Thoracic aorta (tissue), 2 donors: ENCODE measurements at regions not wholly inside any gene's neighbourhood (a gene's known extent, or its start where the extent isn't known, plus 50 kb on each side); places are given as distances from the start of the nearest gene placed in this dataset.
"Not testable (repeated sequence)": the region's sequence is repeated elsewhere in the genome, so short reads cannot be mapped to it uniquely, and the experiment has no call there.

Source experiments
- ATAC-seq: fragments of 150-250 bp; one replicate; pipeline ENCODE4 v1.8.0; 2017; ENCODE audit warnings: low read depth; ENCODE audit not compliant: insufficient number of reproducible peaks, low FRiP score
- DNase-seq: peaks from one replicate; pipeline ENCODE4 v3.0.0-alpha.2; 2020; ENCODE audit warnings: low spot score
- H3K27ac ChIP-seq, 2 donors: fragments of 200-600 bp; sonication (generic); 1 replicate in 1 of 2; 2 replicates in 1 of 2; pipeline ENCODE4 v1.5.1; 2016; ENCODE audit warnings: mild to moderate bottlenecking in 2 of 2, moderate library complexity in 2 of 2
- H3K27me3 ChIP-seq: fragments of 200-600 bp; sonication (generic); replicated peaks from 2 replicates; pipeline ENCODE4 v1.6.0; 2016; ENCODE audit warnings: mild to moderate bottlenecking; ENCODE audit not compliant: insufficient read depth
- H3K36me3 ChIP-seq: fragments of 200-600 bp; sonication (generic); one replicate; pipeline ENCODE4 v1.5.1; 2016
- H3K4me1 ChIP-seq, 2 donors: fragments of 200-600 bp; sonication (generic); 1 replicate in 1 of 2; 2 replicates in 1 of 2; pipeline versions ENCODE4 v1.5.1 to v1.6.0; 2016; ENCODE audit warnings: low read depth in 2 of 2, mild to moderate bottlenecking in 1 of 2; ENCODE audit not compliant: control insufficient read depth in 1 of 2
- H3K4me3 ChIP-seq: fragments of 200-600 bp; sonication (generic); 2 replicates; pipeline ENCODE4 v1.5.1; 2016; ENCODE audit warnings: mild to moderate bottlenecking
- H3K9me3 ChIP-seq: fragments of 200-600 bp; sonication (generic); 2 replicates; pipeline ENCODE4 v1.5.1; 2016
- TF ChIP-seq, protein P1 (sequence below): fragments of 200-600 bp; sonication (generic); IDR thresholded peaks from one replicate; pipeline ENCODE4 v1.5.1; 2019; ENCODE audit warnings: antibody characterized with exemption

DNA sequence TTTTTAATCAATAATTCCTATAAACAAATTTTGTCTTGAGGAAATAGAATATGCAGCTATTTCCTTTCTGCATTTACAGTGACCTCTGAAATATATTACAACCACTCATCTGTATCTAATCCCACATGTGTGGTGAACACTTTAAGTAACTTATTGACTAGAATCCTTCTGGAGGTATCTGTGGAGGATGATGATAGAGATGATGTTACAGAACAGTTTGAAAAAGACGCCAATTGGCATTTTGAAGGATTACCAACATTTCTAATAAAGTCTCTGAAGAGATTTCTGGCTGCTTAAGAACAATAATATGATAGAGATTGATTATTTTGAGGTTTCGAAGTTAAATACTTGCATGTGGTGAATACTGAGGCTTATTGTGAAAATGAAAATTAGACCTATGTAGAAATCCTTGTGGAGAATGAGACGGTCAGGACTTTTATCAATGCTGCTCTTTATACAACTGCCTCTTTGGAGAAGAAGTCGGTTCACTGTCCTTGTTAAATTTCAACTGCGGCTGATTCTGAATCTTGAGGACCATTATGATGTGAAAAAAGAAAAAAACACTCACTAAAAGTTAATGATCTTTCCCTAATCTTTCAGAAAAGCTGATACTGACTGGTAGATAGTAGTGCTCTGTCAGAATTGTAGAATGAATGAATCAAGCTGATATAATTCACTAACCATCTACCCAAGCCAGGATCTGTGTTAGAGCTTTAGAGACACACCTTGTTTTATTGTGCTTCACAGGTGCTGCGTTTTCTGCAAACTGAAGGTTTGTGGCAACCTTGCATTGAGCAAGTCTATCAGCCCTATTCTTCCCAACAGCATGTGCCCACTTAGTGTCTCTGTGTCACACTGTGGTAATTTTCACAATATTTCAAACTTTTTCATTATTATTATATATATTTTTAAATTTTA is 204.7 kb downstream of the SPRY1 start:
- no peak for DNase-seq
- H3K4me3 ChIP-seq: no peak overlapping the region
- H3K27me3 ChIP-seq: no peaks in the 10 kb centered on the region
- H3K4me1 ChIP-seq: peaks cover 0 to 4% of the 10 kb centered on the region in 2 donors
- H3K27ac ChIP-seq: no peak overlapping the region
- TF ChIP-seq, protein P1, sequence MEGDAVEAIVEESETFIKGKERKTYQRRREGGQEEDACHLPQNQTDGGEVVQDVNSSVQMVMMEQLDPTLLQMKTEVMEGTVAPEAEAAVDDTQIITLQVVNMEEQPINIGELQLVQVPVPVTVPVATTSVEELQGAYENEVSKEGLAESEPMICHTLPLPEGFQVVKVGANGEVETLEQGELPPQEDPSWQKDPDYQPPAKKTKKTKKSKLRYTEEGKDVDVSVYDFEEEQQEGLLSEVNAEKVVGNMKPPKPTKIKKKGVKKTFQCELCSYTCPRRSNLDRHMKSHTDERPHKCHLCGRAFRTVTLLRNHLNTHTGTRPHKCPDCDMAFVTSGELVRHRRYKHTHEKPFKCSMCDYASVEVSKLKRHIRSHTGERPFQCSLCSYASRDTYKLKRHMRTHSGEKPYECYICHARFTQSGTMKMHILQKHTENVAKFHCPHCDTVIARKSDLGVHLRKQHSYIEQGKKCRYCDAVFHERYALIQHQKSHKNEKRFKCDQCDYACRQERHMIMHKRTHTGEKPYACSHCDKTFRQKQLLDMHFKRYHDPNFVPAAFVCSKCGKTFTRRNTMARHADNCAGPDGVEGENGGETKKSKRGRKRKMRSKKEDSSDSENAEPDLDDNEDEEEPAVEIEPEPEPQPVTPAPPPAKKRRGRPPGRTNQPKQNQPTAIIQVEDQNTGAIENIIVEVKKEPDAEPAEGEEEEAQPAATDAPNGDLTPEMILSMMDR: no peak
- no peak for ATAC-seq
- H3K9me3 ChIP-seq: no peaks in the 10 kb centered on the region
- H3K36me3 ChIP-seq: no peaks in the 10 kb centered on the region

DNA sequence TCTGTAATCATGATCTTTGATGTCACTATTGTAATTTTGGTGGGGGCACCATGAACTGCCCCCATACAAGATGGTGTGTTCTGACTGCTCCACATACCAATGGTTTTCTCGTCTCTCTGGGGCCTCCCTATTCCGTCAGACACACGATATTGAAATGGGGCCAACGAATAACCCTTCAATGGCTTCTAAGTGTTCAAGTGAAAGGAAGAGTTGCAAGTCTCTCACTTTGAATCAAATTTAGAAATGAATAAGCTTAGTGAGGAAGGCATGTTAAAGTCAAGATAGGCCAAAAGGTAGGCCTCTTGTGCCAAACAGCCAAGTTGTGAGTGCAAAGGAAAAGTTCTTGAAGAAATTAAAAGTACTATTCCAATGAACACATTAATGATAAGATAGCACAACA is 205.4 kb downstream of the SPRY1 start:
- ATAC-seq (no peak), DNase-seq (no peak)
- H3K9me3 ChIP-seq: no peaks in the 10 kb centered on the region
- H3K27ac ChIP-seq: no peak overlapping the region
- H3K4me3 ChIP-seq: no peak overlapping the region
- H3K4me1 ChIP-seq: peaks cover 0 to 4% of the 10 kb centered on the region in 2 donors
- no peaks in the 10 kb centered on the region for H3K36me3 ChIP-seq
- H3K27me3 ChIP-seq: no peaks in the 10 kb centered on the region
- TF ChIP-seq, protein P1: no peak

- Histone ChIP-seq H3K4me3 (no peak overlapping the region), H3K9me3 (no peaks in the 10 kb centered on the region), H3K27ac (no peak overlapping the region), H3K36me3 (no peaks in the 10 kb centered on the region), H3K4me1 (peaks cover 0 to 4% of the 10 kb centered on the region in 2 donors), H3K27me3 (no peaks in the 10 kb centered on the region)
- ATAC-seq (no peak), DNase-seq (no peak)
- TF ChIP-seq, protein P1: no peak
Measured at GRCh38 chr4:123603165-123603564, 206.6 kb downstream of the SPRY1 start.

DNA sequence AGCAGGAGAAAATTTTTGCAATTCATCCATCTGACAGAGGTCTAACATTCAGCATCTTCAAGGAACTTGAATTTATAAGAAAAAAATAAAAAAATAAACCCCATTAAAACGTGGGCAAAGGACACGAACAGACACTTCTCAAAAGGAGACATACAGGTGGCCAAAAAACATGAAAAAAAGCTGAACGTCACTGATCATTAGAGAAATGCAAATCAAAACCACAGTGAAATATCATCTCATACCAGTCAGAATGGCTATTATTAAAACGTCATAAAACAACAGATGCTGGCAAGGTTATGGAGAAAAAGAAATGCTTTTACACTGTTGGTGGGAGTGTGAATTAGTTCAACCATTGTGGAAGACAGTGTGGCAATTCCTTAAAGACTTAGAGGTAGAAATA is 209.2 kb downstream of the SPRY1 start:
- H3K36me3 ChIP-seq, ATAC-seq, H3K9me3 ChIP-seq, DNase-seq, H3K4me1 ChIP-seq, H3K27me3 ChIP-seq, H3K27ac ChIP-seq, H3K4me3 ChIP-seq: not testable (repeated sequence)

GRCh38 chr4:123606336-123606735 is 209.7 kb downstream of the SPRY1 start:
- ATAC-seq (no peak), DNase-seq (no peak)
- Histone ChIP-seq H3K27ac (no peak overlapping the region), H3K27me3 (no peaks in the 10 kb centered on the region), H3K4me3 (no peak overlapping the region), H3K9me3 (no peaks in the 10 kb centered on the region), H3K36me3 (no peaks in the 10 kb centered on the region), H3K4me1 (no peaks in the 10 kb centered on the region)
- TF ChIP-seq, protein P1: no peak
